GM23338 (cell line): ENCODE measurements at regions not wholly inside any gene's neighbourhood (a gene's known extent, or its start where the extent isn't known, plus 50 kb on each side); places are given as distances from the start of the nearest gene placed in this dataset.

Source experiments
- ATAC-seq: fragments of 200-7000 bp; cut with Tn5 transposase; 3 replicates; pipeline ENCODE4 v1.9.1; 2020
- DNase-seq: peaks from one replicate; pipeline ENCODE4 v3.0.0-alpha.2; 2015; ENCODE audit warnings: low spot score
- H2AFZ ChIP-seq: fragments of 200-600 bp; sonication (generic); 2 replicates; pipeline ENCODE4 v1.8.0; 2016; ENCODE audit warnings: antibody characterized with exemption, mild to moderate bottlenecking, moderate library complexity
- H3F3A ChIP-seq: fragments of 200-600 bp; sonication (generic); replicated peaks from 2 replicates; pipeline ENCODE4 v1.8.0; 2017; ENCODE audit warnings: antibody characterized with exemption, mixed run types, low read depth
- H3K27ac ChIP-seq: fragments of 200-600 bp; sonication (generic); 2 replicates; pipeline ENCODE4 v1.6.1; 2016; ENCODE audit warnings: low read depth
- H3K27me3 ChIP-seq: fragments of 200-600 bp; sonication (generic); 2 replicates; pipeline ENCODE4 v1.8.0; 2016; ENCODE audit warnings: mild to moderate bottlenecking, mixed run types, moderate library complexity; ENCODE audit not compliant: insufficient read depth
- H3K36me3 ChIP-seq: fragments of 200-600 bp; sonication (generic); 2 replicates; pipeline ENCODE4 v1.8.0; 2016; ENCODE audit warnings: mild to moderate bottlenecking; ENCODE audit not compliant: insufficient read depth
- H3K4me1 ChIP-seq: fragments of 200-600 bp; sonication (generic); 2 replicates; pipeline ENCODE4 v1.8.0; 2016; ENCODE audit warnings: mild to moderate bottlenecking, moderate library complexity; ENCODE audit not compliant: insufficient read depth
- H3K4me2 ChIP-seq: fragments of 200-600 bp; sonication (generic); 2 replicates; pipeline ENCODE4 v1.7.1; 2017; ENCODE audit warnings: mixed run types
- H3K4me3 ChIP-seq: fragments of 200-600 bp; sonication (generic); 2 replicates; pipeline ENCODE4 v1.6.1; 2016; ENCODE audit warnings: mixed run types
- H3K79me2 ChIP-seq: fragments of 200-600 bp; sonication (generic); replicated peaks from 2 replicates; pipeline ENCODE4 v1.8.0; 2017; ENCODE audit warnings: mild to moderate bottlenecking; ENCODE audit not compliant: insufficient read depth
- H3K9me2 ChIP-seq: fragments of 200-600 bp; sonication (generic); 2 replicates; pipeline ENCODE4 v1.8.0; 2017; ENCODE audit not compliant: insufficient read depth
- H4K20me1 ChIP-seq: fragments of 200-600 bp; sonication (generic); replicated peaks from 2 replicates; pipeline ENCODE4 v1.8.0; 2017; ENCODE audit warnings: mild to moderate bottlenecking; ENCODE audit not compliant: insufficient read depth
- H3K27ac Mint-ChIP-seq: 2 replicates; pipeline ENCODE4 v1.8.0; 2020; ENCODE audit warnings: inconsistent platforms, mild to moderate bottlenecking, moderate library complexity, mixed read lengths
- H3K27me3 Mint-ChIP-seq: 3 replicates; pipeline ENCODE4 v1.8.0; 2022; ENCODE audit warnings: low read depth, mild to moderate bottlenecking, moderate library complexity, mixed read lengths, inconsistent platforms; ENCODE audit not compliant: insufficient read depth, poor library complexity
- H3K36me3 Mint-ChIP-seq: 3 replicates; pipeline ENCODE4 v1.8.0; 2021; ENCODE audit warnings: low read depth, mild to moderate bottlenecking, inconsistent platforms, moderate library complexity, mixed read lengths
- H3K4me1 Mint-ChIP-seq: 3 replicates; pipeline ENCODE4 v1.8.0; 2020; ENCODE audit warnings: mild to moderate bottlenecking, inconsistent platforms, mixed read lengths
- H3K4me3 Mint-ChIP-seq: 3 replicates; pipeline ENCODE4 v1.8.0; 2021; ENCODE audit warnings: moderate library complexity, mild to moderate bottlenecking, inconsistent platforms, mixed read lengths
- H3K9me3 Mint-ChIP-seq: 3 replicates; pipeline ENCODE4 v1.8.0; 2020; ENCODE audit warnings: moderate library complexity, mild to moderate bottlenecking, inconsistent platforms, mixed read lengths
- CTCF ChIP-seq, 2 experiments: fragments of 200-600 bp in 1 of 2; sonication (generic) in 1 of 2; conservative IDR thresholded peaks; 2 replicates each; pipeline versions ENCODE4 v1.5.1 to v1.6.1; 2016 to 2017; ENCODE audit warnings: antibody characterized with exemption in 2 of 2, low read depth in 2 of 2, mild to moderate bottlenecking in 2 of 2, moderate library complexity in 1 of 2
- EZH2phosphoT487 ChIP-seq: fragments of 200-600 bp; sonication (generic); IDR thresholded peaks from one replicate; pipeline ENCODE4 v1.8.1; 2018; ENCODE audit warnings: antibody characterized with exemption; ENCODE audit not compliant: unreplicated experiment
- NANOG ChIP-seq: IDR thresholded peaks from 2 replicates; pipeline ENCODE4 v1.6.1; 2016; ENCODE audit warnings: antibody characterized with exemption, borderline replicate concordance
- REST ChIP-seq: IDR thresholded peaks from one replicate; pipeline ENCODE4 v1.6.1; 2018; ENCODE audit warnings: antibody characterized with exemption; ENCODE audit not compliant: unreplicated experiment
- STAT1 ChIP-seq: IDR thresholded peaks from one replicate; pipeline ENCODE4 v1.6.1; 2016; ENCODE audit warnings: antibody characterized with exemption; ENCODE audit not compliant: unreplicated experiment
- ZNF462 ChIP-seq: fragments of 250-450 bp; sonication (Bioruptor Pico); IDR thresholded peaks from 2 replicates; pipeline ENCODE4 v1.5.0; 2020; ENCODE audit warnings: mild to moderate bottlenecking, moderate library complexity

- ATAC-seq, result no peak; the same call in 2 of the 3 replicates
Observed at GRCh38 chr16:85475233-85475632, 137.9 kb upstream of the GSE1 start.

GRCh38 chr16:85475691-85476300 lies 137.3 kb upstream of the GSE1 start:
- no peaks in the 10 kb centered on the region for H4K20me1 ChIP-seq
- no peak for DNase-seq
- no peaks in the 10 kb centered on the region for H3K9me3 Mint-ChIP-seq
- H3F3A ChIP-seq, result no peaks in the 10 kb centered on the region
- H2AFZ ChIP-seq, result no peak overlapping the region
- peaks cover 34% of the 10 kb centered on the region for H3K4me1 Mint-ChIP-seq
- H3K4me2 ChIP-seq, result no peak overlapping the region
- H3K36me3 ChIP-seq, result no peaks in the 10 kb centered on the region
- 0 out of 2 replicates have a peak, but pooled peaks cover 5% of the 10 kb centered on the region for H3K4me1 ChIP-seq
- peaks cover 18% of the 10 kb centered on the region for H3K27me3 Mint-ChIP-seq
- H3K4me3 ChIP-seq, result no peak overlapping the region
- no peak overlapping the region for H3K4me3 Mint-ChIP-seq
- no peak overlapping the region for H3K27ac ChIP-seq
- H3K27ac Mint-ChIP-seq, result no peak overlapping the region
- no peak for ATAC-seq
- no peaks in the 10 kb centered on the region for H3K79me2 ChIP-seq
- H3K9me2 ChIP-seq, result no peaks in the 10 kb centered on the region
- H3K36me3 Mint-ChIP-seq, result no peaks in the 10 kb centered on the region
- H3K27me3 ChIP-seq, result no peaks in the 10 kb centered on the region
- TF ChIP-seq EZH2phosphoT487 (no peak), CTCF (conservative IDR thresholded peaks at IDR 0.05; ENCODE audit: low read depth in 2 of 2) (no peak), STAT1 (no peak), NANOG (no peak), ZNF462 (CRISPR knock-in tag) (no peak)

More at GRCh38 chr16:85475233-85475632, 137.9 kb upstream of the GSE1 start:
- TF ChIP-seq REST, result no peak
- DNase-seq, result no peak
- Histone ChIP-seq H3F3A (no peaks in the 10 kb centered on the region), H3K27ac (no peak overlapping the region), H3K79me2 (no peaks in the 10 kb centered on the region), H4K20me1 (no peaks in the 10 kb centered on the region), H2AFZ (no peak overlapping the region), H3K36me3 (no peaks in the 10 kb centered on the region), H3K4me1 (0 out of 2 replicates have a peak, but pooled peaks cover 5% of the 10 kb centered on the region), H3K27me3 (no peaks in the 10 kb centered on the region), H3K4me3 (no peak overlapping the region), H3K4me2 (no peak overlapping the region), H3K9me2 (no peaks in the 10 kb centered on the region)
- Mint-ChIP-seq H3K4me3 (no peak overlapping the region), H3K27me3 (peaks cover 16% of the 10 kb centered on the region), H3K9me3 (no peaks in the 10 kb centered on the region), H3K4me1 (peaks cover 29% of the 10 kb centered on the region), H3K27ac (no peak overlapping the region), H3K36me3 (no peaks in the 10 kb centered on the region)
